Fibroblast of the aortic adventitia (primary cell): ENCODE measurements at regions not wholly inside any gene's neighbourhood (a gene's known extent, or its start where the extent isn't known, plus 50 kb on each side); places are given as distances from the start of the nearest gene placed in this dataset.

ENCODE experiments used
- DNase-seq: peaks from one replicate; pipeline ENCODE4 v3.0.0-alpha.2; 2010; ENCODE audit warnings: low read depth
- H3K4me3 ChIP-seq: 2 replicates; pipeline ENCODE4 v1.5.1; 2011; ENCODE audit warnings: low read depth, mild to moderate bottlenecking, control low read depth, low read length, moderate library complexity
- CTCF ChIP-seq: IDR thresholded peaks from 2 replicates; pipeline ENCODE4 v1.5.1; 2011; ENCODE audit warnings: mild to moderate bottlenecking, low read length, control low read depth, inconsistent platforms; ENCODE audit not compliant: insufficient read depth

DNA sequence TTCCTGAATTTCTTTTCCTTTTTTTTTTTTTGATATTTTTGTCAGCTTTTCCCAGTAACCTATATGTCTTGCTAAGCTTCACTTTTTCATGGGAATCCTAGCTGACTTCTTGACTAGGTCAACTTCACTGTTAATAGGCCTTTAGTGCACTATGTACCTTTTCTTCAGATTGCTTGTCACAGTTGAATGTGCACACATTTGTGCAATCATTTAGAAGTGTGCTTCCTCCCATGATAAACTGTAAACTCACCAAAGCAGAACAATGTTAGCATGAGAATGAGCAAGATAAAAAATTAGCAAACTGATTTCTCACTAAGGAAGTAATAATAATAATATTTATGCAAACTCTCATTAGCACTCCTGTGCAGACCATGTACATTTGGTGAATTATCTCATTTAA is 173.2 kb downstream of the PABPC4L start:
- H3K4me3 ChIP-seq, result no peak overlapping the region
- TF ChIP-seq CTCF, result no peak
- no peak for DNase-seq

DNA sequence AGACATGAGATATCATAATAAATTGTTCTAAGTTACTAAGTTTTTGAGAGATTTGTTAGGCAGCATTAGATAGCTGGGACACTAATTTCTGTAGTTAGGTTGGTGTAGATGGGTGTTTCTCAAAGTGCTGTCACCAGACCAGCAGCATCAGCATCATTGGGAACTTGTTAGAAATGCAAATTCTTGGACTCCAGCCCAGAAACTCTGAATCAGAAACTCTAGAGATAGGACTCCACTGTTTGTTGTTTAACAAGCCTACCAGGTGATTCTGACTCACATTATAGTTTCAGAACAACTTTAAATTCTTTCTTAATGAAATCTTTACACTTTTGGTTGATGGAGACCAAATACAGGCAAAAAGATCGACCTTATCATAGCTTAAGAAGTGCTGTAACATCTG is 173.7 kb downstream of the PABPC4L start:
- H3K4me3 ChIP-seq, result no peak overlapping the region
- DNase-seq, result peak; percentile 16
- TF ChIP-seq CTCF, result no peak

DNA sequence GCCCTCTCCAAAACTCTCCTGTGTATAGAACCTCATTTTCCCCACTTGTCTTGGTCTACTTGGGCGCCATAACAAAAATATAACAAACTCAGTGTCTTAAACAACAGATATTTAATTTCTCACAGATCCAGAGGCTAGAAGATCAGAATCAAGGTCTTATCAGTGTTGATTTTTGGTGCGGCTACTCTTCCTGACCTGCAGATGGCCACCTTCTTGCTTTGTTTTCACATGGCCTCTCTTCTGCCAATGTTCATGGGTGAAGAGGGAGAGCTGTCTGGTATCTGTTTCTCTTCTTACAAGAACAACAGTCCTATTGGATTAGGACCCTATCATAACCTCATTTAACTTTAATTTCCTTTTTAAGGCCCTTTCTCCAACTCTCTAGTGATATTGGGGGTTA is 177.3 kb downstream of the PABPC4L start:
- DNase-seq, result no peak
- no peak overlapping the region for H3K4me3 ChIP-seq
- no peak for TF ChIP-seq CTCF

DNA sequence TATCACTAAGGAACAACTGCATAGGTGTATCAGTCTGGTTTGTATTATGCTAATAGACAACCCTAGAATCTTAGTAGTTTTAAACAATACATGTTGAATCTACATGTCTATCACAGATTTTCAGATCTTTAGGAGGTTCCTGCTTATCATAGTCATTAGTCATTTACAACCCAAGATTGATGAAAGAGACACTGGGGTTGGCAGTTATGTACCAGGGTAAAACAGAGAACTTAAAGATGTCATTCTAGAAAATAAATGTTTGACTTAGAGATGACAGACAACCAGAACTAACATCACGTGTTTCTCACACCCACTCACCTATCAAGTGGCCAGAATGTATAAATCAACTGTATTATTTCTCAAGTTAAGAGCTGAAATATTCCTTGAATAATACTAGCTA is 181.9 kb downstream of the PABPC4L start:
- TF ChIP-seq CTCF, result no peak
- DNase-seq, result no peak
- H3K4me3 ChIP-seq, result no peak overlapping the region

DNA sequence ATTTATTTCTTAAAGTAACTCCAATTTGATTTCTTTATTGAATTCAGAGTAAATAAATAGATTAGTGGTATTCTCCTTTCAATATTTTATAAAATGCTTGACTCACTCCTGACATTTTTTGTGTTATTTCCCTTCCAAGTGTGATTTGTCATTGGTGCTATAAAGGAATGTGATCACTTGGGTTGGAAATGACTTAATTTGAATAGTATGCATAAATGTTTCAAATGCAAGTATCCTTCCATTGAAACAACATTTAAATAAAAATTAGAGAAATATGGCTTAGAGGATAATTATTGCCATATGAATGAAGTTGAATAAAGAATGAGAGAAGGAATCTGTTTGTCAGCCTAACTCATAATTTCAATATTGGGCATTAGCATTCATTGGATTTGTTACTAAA is 182.7 kb downstream of the PABPC4L start:
- H3K4me3 ChIP-seq, result no peak overlapping the region
- DNase-seq, result no peak

DNA sequence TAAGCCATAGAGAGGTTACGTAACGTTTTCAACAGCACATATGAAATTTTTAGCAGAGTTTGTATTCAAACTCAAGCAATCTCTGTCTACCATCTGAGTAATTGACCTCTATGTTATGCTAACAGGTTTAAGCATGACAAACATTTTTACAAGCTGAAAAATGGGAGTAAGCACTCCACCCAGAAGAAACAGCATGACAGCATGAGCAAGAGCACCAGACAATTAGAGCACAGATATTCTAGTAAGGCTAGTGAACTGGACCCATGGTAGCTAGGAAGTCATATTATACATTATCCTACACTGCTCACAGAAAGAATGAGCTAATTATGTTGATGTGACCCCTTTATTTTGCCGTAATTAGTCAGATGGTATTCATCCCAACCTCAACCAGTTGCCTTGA is 200.5 kb downstream of the PABPC4L start:
- TF ChIP-seq CTCF, result no peak
- DNase-seq, result no peak

More for the DNA sequence above, 182.7 kb downstream of the PABPC4L start:
- TF ChIP-seq CTCF, result no peak

DNA sequence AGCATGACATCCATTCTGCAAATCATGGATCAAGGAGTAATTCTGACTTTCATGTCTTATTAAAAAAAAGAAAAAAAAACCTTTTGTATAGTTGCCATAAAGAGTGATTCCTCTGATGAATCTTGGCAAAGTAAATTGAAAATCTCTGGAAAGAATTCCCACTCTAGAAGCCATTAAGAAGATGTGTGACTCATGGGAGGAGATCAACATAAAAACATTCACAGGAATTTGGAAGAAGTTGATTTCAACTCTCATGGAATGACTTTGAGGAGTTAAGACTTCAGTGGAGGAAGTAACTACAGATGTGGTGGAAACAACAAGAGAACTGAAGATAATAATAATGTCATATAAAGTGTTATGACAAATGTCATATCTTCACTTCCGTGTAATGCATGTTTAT is 204.2 kb downstream of the PABPC4L start:
- no peak for TF ChIP-seq CTCF
- no peak for DNase-seq

More for the DNA sequence above, 200.5 kb downstream of the PABPC4L start:
- no peak overlapping the region for H3K4me3 ChIP-seq

More for the DNA sequence above, 204.2 kb downstream of the PABPC4L start:
- no peak overlapping the region for H3K4me3 ChIP-seq
